GM19240 (cell line): ENCODE measurements at regions not wholly inside any gene's neighbourhood (a gene's known extent, or its start where the extent isn't known, plus 50 kb on each side); places are given as distances from the start of the nearest gene placed in this dataset.

Experiments
- DNase-seq: peaks from one replicate; pipeline ENCODE4 v3.0.0; 2011; ENCODE audit warnings: low spot score; ENCODE audit not compliant: insufficient read length

DNA sequence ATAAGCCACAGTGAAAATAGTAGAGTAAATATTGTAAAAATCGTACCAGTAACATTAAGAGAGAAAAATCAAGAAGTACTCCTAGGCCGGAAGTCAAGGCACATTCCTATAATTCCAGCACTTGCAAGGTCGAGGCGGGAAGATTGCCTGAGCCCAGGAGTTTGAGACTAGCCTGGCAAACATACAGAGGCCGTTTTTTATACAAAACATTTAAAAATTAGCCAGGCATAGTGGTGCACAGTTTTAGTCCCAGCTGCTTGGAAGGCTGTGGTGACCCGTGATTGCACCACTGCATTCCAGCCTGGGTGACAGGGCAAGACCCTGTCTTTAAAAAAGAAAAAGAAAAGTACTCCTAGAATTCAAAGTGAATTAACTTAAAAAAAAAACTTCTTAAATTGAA is 341.8 kb downstream of the C12orf50 start:
- no peak for DNase-seq

DNA sequence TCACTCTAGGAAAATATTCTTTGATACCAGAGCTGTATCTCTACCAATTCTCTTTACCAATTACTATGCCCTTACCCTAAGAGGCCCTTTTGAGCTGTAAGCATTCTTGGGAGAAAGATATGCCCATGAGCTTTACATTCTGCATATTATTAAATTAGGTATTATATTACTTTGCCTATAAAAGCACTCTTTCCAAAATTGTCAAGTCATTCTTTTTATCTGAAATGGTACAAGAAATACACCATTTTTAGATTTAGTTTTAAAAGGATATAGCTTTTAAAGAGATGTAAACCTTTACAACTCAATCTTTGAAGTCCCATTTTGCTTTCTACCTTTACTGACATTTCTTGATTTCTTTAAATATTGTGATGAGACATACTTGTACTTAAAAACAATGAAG is 343.5 kb downstream of the C12orf50 start:
- no peak for DNase-seq

DNA sequence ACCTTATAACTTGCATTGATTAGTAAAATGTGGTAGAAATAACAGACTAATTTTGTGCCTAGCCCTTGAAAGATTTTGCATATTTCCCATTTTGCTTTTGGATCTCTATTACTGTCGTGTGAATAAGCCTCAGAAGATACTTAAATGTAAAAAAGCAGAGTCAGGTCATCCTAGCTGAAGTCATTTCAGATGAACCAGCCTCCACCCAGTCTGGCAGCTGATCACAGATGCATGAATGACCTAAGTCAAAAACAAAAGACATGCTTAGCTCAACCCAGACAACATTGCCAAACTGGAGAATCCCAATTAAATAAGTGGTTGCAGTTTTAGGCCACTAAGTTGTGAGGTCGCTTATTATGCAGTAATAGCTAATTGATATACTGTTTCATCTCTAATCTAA is 349.9 kb downstream of the C12orf50 start:
- no peak for DNase-seq

DNA sequence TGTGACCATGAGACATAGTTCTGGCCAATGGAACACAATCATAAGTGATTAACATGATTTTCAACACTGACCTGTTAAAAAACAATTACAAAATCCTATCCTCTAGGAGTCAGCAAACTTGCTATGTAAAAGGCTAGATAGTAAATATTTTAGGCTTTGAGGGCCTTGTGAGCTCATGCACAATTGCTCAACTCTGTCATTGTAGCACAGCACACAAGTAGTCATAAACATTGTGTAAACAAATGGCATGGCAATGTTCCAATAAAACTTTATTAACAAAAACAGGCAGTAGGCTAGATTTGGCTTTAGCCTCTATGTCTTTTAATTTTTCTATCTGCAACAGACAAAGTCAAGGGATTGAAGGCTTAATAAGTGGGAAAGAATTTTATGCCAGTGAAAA is 350.7 kb downstream of the C12orf50 start:
- DNase-seq, result no peak

DNA sequence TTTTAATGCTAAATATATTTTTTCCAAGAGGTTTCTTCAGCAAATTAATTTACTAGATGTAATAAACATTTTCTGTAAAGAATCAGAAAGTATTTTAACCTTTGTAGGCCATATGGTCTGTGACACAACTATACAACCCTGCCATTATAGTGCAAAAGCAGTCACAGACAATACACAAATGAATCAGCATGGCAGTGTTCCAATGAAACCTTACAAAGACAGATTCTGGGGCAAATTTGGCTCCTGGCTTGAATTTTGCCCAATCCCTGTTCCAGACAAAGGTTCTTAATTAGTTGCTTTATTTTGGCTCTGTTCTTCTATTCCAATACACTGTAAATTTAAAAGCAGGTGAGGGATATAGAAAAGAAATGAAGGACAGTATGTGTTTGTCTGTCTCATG is 352.5 kb downstream of the C12orf50 start:
- no peak for DNase-seq

DNA sequence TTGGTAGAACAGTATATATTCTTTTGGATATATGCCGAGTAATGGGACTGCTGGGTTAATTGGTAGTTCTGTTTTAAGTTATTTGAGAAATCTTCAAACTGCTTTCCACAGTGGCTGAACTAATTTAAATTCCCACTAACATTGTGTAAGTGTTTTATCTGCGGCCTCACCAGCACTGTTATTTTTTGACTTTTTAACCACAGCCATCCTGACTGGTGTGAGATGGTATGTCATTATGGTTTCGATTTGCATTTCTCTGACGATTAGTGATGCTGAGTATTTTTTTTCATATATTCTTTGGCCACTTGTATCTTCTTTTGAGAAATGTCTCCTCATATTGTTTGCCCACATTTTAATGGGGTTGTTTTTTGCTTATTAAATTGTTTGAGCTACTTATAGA is 357.4 kb downstream of the C12orf50 start:
- DNase-seq, result no peak

DNA sequence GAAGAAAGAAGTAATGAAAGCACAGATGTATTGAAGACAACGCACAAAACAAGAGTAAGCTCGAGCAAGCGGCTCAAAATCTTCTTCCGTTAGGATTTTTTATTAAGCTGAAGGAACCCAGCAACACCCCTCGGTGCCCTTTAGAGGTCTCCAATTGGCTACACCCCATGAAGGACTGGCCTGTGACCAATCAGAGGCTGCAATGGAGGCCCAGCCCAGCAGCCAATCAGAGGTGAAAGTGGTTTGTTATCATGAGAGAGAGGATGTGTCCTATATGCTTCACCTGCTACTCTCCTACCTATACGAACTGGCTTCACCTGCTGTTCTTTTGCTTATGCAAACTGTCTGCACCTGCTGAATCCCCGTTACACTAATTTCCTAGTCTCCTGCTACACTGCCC is 358.8 kb downstream of the C12orf50 start:
- no peak for DNase-seq

GRCh38 chr12:87667378-87667777 is 361.8 kb downstream of the C12orf50 start:
- no peak for DNase-seq

DNA sequence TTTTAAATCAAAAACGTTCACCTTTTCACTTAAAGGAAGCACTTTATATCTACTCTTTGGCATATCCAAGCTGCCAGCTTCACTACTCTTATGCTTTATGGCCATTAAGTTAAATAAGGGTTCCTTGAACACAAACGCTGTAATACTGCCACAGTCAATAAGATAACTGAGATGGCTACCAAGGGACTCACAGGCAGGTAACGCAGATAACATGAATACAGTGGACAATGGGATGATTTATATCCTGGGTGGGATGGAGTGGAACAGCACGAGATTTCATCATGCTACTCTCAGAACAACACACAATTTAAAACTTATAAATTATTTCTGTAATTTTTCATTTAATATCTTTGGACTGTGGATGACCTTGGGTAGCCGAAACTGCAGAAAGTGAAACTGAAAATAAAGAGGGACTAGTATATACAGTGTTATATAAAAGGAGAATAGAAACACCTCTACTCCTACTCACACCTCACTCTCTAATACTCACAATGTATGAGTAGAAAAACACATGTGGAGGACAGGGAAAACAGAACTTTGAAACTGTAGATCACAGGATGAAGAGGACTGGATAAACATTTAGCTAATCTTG is 367.3 kb downstream of the C12orf50 start:
- no peak for DNase-seq

- DNase-seq, result no peak
These were observed 368.0 kb downstream of the C12orf50 start for GRCh38 chr12:87660987-87661774.

DNA sequence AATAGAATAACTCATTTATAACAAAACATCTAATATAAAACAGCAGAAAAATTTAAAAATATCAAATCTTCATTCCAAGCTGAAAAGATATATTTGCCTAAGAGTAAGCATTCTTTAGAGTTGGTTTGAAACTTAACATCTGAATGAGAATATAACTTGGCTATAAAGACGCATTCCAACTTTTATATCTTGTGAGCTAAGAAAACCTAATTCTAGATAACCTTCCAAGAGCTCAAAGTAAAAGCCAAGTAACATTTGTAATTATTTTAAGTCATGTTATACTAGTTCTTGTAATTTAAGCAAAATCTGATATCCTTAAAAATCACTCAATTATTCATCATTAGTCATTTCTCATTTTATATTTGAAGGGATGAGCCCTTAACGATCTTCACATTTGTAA is 368.9 kb downstream of the C12orf50 start:
- no peak for DNase-seq

GRCh38 chr12:87656311-87656710 is 372.9 kb downstream of the C12orf50 start:
- DNase-seq, result no peak

DNA sequence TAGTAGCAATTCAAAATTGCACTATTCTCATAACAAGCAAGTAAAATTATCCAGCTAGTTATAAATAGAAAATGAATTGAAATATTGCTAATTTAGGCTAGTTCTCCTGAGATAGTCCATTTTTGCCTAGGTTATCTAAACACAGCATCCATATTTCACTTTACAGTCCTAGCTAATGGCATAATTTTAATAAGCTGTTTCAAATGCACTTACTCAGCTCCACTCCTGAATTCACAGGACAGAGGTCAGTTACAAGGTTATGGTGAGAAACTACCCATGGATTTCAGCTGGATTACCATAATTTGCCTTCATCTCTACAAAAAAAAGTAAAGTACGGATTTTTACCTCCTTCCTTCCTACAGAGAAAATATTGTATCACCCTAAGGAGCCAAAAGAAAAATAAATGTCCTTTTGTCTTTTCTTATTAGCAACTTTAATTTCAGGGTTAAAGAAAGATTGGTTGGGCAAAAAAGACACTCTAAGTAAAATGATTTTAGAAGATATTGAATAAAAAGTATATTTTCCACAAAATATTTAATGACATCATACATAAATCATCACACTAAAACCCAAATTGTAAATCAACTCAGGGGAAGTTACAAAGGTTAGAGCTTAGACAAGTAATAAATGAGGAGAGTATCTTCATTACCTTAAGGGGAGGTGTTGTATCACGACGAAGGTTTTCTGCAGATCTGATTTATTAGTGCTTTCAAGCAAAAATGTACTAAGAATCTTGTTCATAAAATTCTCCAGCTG is 377.4 kb downstream of the C12orf50 start:
- DNase-seq, result no peak

GRCh38 chr12:87642245-87642644 is 387.0 kb downstream of the C12orf50 start:
- no peak for DNase-seq

DNA sequence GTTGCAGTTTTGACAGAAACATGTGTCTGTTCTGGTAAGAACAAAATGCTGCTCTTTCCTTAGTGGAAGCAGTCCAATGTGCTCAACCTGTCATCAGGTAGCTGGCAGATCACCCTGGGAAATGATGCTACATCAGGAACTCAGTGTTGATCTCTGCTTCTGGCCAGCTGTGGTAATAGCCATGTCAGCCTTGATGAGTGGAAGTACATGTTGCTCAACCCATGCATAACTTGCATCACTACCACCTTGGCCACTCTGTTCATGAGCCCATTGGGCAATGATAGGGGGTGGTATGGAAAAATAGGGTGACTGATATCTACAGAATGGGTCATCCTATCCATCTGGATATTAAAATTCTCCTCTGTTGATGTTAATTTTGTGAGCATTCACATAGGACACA is 411.0 kb downstream of the C12orf50 start:
- no peak for DNase-seq

DNA sequence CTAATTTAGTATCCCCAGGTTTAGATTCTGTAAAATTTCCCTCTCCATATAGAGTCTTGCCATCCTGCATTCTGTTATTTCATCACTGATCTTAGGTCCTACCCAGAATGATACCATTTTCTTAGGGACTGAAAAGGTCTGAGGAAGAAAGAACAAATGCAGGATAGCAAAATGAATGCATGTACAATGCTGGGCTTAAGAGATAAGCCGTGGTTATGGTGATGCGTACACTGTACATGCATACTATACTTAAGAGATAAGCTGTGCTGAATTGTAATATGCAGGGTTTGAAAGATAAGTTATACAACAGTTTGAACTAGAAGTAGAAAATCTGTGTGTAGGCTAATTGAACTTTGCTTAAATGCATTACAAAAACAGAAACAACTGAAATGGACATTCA is 416.2 kb downstream of the C12orf50 start:
- no peak for DNase-seq

GRCh38 chr12:87608321-87608720 is 420.9 kb downstream of the C12orf50 start:
- DNase-seq, result no peak

DNA sequence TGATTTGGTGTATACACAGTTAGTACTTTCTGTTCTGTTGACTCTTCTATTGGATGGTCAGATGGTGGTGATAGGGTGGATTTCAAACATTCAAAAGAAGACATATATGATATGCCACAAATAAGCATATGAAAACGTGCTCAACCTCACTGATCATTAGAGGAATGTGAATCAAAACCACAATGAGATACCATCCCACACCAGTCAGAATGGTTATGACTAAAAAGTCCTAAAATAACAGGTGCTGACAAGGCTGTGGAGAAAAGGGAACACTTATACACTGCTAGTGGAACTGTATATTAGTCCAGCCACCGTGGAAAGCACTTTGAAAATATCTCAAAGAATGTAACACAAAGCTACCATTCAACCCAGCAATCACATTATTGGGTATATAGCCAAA is 425.5 kb downstream of the C12orf50 start:
- no peak for DNase-seq

DNA sequence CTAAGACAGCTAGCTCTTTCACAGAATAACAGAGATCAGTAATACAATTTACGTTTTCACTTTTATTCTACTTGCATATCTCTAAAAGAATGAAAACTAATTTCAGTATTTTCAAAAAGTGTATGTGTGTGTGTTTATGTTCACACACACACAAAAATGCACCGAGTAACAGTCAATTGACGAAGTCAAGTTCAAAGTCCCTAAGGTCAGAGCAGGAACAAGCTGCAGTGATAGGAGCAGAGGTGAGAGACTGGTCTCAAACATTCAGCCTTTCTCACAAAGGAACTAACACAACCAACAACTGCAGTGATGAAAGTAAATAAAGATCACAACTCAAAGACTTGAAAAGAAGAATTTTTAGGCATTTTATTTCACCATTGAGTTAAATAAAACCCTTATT is 429.7 kb downstream of the C12orf50 start:
- no peak for DNase-seq

DNA sequence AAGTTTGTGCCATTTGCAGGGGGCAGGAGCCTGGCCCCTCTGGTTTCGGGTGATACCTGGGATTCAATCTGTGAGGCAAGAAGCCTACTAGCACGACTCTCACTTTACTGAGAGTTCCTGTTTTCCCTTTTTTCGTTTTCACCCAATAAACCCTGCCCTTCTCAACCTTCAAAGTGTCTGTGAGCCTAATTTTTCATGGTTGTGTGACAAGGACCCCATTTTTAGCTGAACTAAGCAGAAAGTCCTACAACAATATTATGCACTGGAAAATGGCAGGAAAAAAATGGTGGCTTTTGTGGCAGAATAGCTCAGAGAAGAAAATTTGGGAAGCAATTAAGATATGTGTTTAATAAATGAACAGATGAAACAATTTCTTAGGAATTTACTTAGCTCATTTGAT is 432.1 kb downstream of the C12orf50 start:
- no peak for DNase-seq

- DNase-seq, result no peak
These were observed 432.6 kb downstream of the C12orf50 start for GRCh38 chr12:87596636-87597035.

DNA sequence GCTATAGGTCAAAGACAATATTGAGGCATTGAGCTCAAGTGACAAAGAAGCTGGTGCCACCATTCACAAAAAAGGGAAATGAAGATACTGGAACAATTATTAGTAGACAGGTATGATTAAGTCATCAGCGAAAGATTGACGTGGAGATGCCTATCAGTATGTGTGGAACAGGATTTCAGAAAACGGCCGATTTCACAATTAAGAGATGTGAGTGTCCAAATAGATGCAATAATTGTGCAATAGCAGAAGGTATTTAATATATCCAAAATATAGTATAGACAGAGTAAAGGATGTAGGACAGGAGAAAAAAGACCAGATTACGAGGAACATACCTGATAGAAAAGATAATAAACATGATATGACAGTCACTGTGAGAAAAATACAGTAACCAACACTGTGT is 433.1 kb downstream of the C12orf50 start:
- no peak for DNase-seq
